ENCODE measurements at regions not wholly inside any gene's neighbourhood (a gene's known extent, or its start where the extent isn't known, plus 50 kb on each side); places are given as distances from the start of the nearest gene placed in this dataset.

DNA sequence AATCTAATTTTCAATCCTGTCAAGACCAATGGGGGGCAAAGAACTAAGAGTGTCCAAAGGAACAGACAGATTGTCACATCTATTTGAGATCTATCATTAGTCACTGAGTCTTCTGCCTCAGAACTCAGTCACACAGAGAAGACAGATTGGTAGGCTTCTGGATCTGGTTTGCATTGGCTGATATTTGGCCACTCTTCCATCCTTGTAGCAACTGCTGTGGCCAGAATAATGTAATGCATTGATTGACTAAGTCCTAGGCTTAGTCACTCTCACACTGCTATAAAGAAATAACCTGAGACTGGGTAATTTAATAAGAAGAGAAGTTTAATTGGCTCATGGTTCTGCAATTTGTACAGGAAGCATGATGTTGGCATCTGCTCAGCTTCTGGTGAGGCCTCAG is 458.5 kb downstream of the ACTL7B start:
- TF ChIP-seq CTCF (IDR thresholded peaks at IDR 0.05), result no peak
- no peak for TF ChIP-seq POLR2A (IDR thresholded peaks at IDR 0.05)
- TF ChIP-seq POLR2AphosphoS5 (IDR thresholded peaks at IDR 0.05; ENCODE audit: insufficient read depth in 1 of 2, low read depth in 1 of 2), result no peak

Data from vagina (tissue), 2 donors.